Ishikawa (cell line): ENCODE measurements at regions not wholly inside any gene's neighbourhood (a gene's known extent, or its start where the extent isn't known, plus 50 kb on each side); places are given as distances from the start of the nearest gene placed in this dataset.

Source experiments
- CEBPB ChIP-seq: IDR thresholded peaks from 2 replicates; pipeline ENCODE4 v1.6.1; 2012
- CREB1 ChIP-seq: IDR thresholded peaks from 2 replicates; pipeline ENCODE4 v1.6.1; 2012; ENCODE audit warnings: low read depth
- EGR1 ChIP-seq: IDR thresholded peaks from 2 replicates; pipeline ENCODE4 v1.6.1; 2012
- EP300 ChIP-seq: IDR thresholded peaks from 2 replicates; pipeline ENCODE4 v1.6.1; 2012; ENCODE audit warnings: borderline replicate concordance
- FOXM1 ChIP-seq: IDR thresholded peaks from 2 replicates; pipeline ENCODE4 v1.6.1; 2012; ENCODE audit warnings: low read depth, borderline replicate concordance
- MAX ChIP-seq: IDR thresholded peaks from 2 replicates; pipeline ENCODE4 v1.6.1; 2012
- NFIC ChIP-seq: IDR thresholded peaks from 2 replicates; pipeline ENCODE4 v1.6.1; 2012
- RAD21 ChIP-seq: IDR thresholded peaks from 2 replicates; pipeline ENCODE4 v1.6.1; 2012; ENCODE audit warnings: low read depth
- REST ChIP-seq: IDR thresholded peaks from 2 replicates; pipeline ENCODE4 v1.6.1; 2012; ENCODE audit warnings: low read depth, mild to moderate bottlenecking
- TAF1 ChIP-seq: IDR thresholded peaks from 2 replicates; pipeline ENCODE4 v1.6.1; 2012; ENCODE audit warnings: low read depth, mild to moderate bottlenecking
- TCF12 ChIP-seq: IDR thresholded peaks from 2 replicates; pipeline ENCODE4 v1.6.1; 2012; ENCODE audit warnings: low read depth
- TEAD4 ChIP-seq: IDR thresholded peaks from 2 replicates; pipeline ENCODE4 v1.6.1; 2012
- USF1 ChIP-seq: IDR thresholded peaks from 2 replicates; pipeline ENCODE4 v1.6.1; 2012
- YY1 ChIP-seq: IDR thresholded peaks from 2 replicates; pipeline ENCODE4 v1.6.1; 2012; ENCODE audit warnings: low read depth
- ZBTB7A ChIP-seq: IDR thresholded peaks from 2 replicates; pipeline ENCODE4 v1.6.1; 2012; ENCODE audit warnings: low read depth

GRCh38 chr5:174300118-174300940, 254.8 kb downstream of the NSG2 start:
- TF ChIP-seq TAF1 (no peak), FOXM1 (no peak), RAD21 (no peak), REST (no peak), EP300 (no peak), MAX (no peak), CEBPB (no peak), NFIC (no peak), YY1 (no peak), ZBTB7A (no peak), EGR1 (no peak), USF1 (no peak), TEAD4 (no peak), TCF12 (no peak), CREB1 (no peak)

DNA sequence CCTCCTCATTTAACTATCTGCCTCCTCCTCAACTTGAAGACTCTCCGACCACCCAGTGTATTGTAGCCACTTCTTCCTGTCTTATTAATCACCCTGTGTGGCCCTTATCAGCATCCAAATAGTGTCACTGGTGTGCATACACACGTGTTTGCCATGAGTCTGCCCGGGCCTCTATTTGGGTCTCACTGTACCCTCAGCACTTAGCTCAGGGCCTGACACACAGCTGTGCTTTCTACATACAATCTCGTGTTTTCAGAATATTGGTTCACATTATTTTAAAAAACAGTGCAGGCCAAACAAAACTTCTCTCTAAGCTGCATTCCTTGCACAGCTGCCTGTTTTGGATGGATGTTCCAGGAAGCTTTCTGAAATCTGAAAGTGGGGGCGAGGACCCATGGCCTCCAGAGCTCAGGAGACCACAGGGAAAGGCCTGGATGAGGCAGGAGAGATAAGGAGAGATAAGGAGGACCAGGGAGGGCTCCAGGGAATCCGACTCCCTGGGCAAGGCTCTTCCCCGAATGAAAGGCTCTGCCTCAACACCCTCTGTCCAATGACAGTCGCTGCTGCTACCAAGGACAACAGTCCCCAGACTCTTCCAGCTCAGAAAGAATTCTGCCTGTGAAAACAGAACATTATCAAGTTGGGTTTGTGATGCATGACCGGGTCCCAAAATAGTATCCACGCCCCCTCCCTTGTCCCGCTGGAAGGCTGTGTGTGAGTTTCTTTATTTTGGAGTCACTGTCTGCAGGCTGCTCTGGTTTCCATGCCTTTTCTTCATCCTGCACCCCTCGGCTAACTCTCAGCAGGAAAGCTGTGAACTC, 255.6 kb downstream of the NSG2 start:
- TF ChIP-seq CEBPB (no peak), USF1 (no peak), MAX (no peak), TEAD4 (no peak), EP300 (no peak), YY1 (no peak), TAF1 (no peak), TCF12 (no peak), NFIC (no peak), EGR1 (no peak), ZBTB7A (no peak), FOXM1 (no peak), RAD21 (no peak), CREB1 (no peak)

DNA sequence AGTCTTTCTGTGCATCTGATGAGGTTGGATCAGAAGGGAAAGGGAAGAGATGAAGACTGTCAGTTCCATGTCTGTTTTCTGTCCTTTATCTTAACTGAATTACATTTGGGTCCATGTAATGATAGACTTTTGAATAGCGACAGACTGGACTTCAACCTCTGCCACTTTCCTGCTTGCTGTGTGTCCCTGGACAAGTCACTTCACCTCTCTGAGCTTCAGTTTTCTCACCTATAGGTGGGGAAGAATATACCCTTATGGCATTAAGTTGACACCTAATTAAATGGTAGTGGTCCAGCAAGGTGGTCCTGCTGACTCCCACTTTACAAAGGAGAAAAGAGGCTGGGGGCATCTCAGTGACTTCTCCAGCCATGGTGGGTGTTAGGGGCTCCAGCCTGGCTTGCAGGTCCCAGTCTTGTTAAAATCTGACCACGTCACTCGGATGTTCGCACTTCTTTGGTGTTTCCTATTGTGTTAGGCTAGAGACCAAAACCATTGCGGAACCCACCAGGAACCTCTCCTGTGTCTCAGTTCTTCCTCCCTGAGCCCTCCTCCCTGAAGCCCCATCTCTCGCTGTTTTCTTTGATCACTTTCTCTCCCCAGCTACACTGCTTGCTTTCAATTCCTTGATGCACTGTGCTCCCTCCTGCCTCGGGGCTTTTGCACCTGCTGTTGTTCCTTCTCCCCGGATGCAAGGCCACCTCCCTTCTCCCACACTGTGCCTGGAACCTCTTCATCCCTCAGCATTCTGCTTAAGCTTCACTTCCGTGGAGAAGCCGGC, 256.5 kb downstream of the NSG2 start:
- no peak for TF ChIP-seq USF1
- no peak for TF ChIP-seq TCF12
- no peak for TF ChIP-seq ZBTB7A
- TF ChIP-seq MAX: no peak
- TF ChIP-seq NFIC: no peak
- no peak for TF ChIP-seq EGR1
- no peak for TF ChIP-seq EP300
- no peak for TF ChIP-seq TAF1
- no peak for TF ChIP-seq CEBPB
- no peak for TF ChIP-seq CREB1
- no peak for TF ChIP-seq REST
- TF ChIP-seq YY1: no peak
- no peak for TF ChIP-seq RAD21

DNA sequence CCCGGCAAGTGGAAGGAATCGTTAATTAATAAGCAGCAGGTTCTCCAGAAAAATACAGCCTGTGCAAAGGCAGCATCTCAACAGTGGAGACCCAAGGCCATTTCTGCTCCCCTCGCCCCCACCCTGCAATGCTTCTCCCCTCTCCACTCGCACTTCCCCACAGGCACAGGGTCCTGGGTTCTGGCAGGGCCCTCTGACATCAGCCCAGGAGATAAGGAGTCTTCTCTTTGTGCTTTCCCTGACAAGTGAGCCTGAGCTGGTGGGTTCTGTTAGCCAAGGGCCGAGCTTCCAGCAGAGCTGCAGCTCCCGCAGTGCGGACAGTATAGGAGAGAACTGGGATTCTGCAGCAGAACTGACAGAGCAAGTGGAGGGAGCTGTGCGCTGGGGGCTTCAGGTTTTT, 257.5 kb downstream of the NSG2 start:
- no peak for TF ChIP-seq TCF12
- no peak for TF ChIP-seq USF1
- TF ChIP-seq EGR1: no peak
- no peak for TF ChIP-seq CREB1
